Endothelial cell of umbilical vein (primary cell): ENCODE measurements at regions not wholly inside any gene's neighbourhood (a gene's known extent, or its start where the extent isn't known, plus 50 kb on each side); places are given as distances from the start of the nearest gene placed in this dataset.

Experiments used
- BruUV-seq: library from RNA; stranded (reverse); fragments of 400-500 nt; replicated peaks from 2 replicates; lab custom pipeline; 2021; lab: Mats Ljungman, UMichigan
- CTCF ChIA-PET: fragments of 300-600, 350-600 bp; sonication (Branson Sonifier 250); formaldehyde crosslinking; loops from one replicate; lab custom pipeline; 2021; ENCODE audit warnings: antibody characterized with exemption, inconsistent platforms; lab: Charles Lee
- POLR2A ChIA-PET: fragments of 300-600, 350-600 bp; sonication (Branson Sonifier 250); formaldehyde crosslinking; loops from one replicate; lab custom pipeline; 2021; ENCODE audit warnings: antibody characterized with exemption, inconsistent platforms; lab: Charles Lee
- DNase-seq: peaks from one replicate; pipeline ENCODE4 v3.0.0-alpha.2; 2011; ENCODE audit warnings: low read depth, low spot score
- FAIRE-seq: peaks from 2 replicates; lab custom pipeline; 2011; peaks lifted over from hg19 to GRCh38; lab: Jason Lieb, UNC
- H2AFZ ChIP-seq: 2 replicates; pipeline ENCODE4 v1.6.0; 2012; ENCODE audit warnings: low read depth, low read length, control low read depth, inconsistent platforms
- H3K27ac ChIP-seq: 2 replicates; pipeline ENCODE4 v1.5.1; 2011; ENCODE audit warnings: low read depth, mild to moderate bottlenecking, control low read depth, low read length, moderate library complexity; ENCODE audit not compliant: insufficient read depth
- H3K27me3 ChIP-seq, 2 experiments: 2 replicates each; pipeline versions ENCODE4 v1.6.0 to v1.6.1; 2011; ENCODE audit warnings: low read length in 2 of 2, mixed read lengths in 1 of 2; ENCODE audit not compliant: control insufficient read depth in 2 of 2, insufficient read depth in 2 of 2
- H3K36me3 ChIP-seq, 2 experiments: 2 replicates in 1 of 2; 3 replicates in 1 of 2; pipeline ENCODE4 v1.5.1; 2011; ENCODE audit warnings: low read length in 2 of 2, mild to moderate bottlenecking in 1 of 2, moderate library complexity in 1 of 2; ENCODE audit not compliant: control insufficient read depth in 2 of 2, insufficient read depth in 2 of 2; ENCODE audit errors: extremely low read depth in 1 of 2
- H3K4me1 ChIP-seq: 3 replicates; pipeline ENCODE4 v1.5.1; 2011; ENCODE audit warnings: mild to moderate bottlenecking, low read length; ENCODE audit not compliant: control insufficient read depth, insufficient read depth; ENCODE audit errors: extremely low read depth
- H3K4me2 ChIP-seq: 2 replicates; pipeline ENCODE4 v1.6.1; 2011; ENCODE audit warnings: low read length, control low read depth, mixed read lengths; ENCODE audit not compliant: insufficient read depth
- H3K4me3 ChIP-seq, 3 experiments: fragments of 200-600 bp in 1 of 3; sonication (generic), shearing (Covaris generic) in 1 of 3; replicated peaks in 1 of 3; 2 replicates each; pipeline ENCODE4 v1.5.1; 2011 to 2016; ENCODE audit warnings: control low read depth in 3 of 3, low read length in 3 of 3, mild to moderate bottlenecking in 2 of 3, inconsistent platforms in 1 of 3, low read depth in 1 of 3, moderate library complexity in 1 of 3; ENCODE audit not compliant: insufficient read depth in 1 of 3
- H3K79me2 ChIP-seq: 2 replicates; pipeline ENCODE4 v1.6.0; 2012; ENCODE audit warnings: low read length, inconsistent platforms; ENCODE audit not compliant: control insufficient read depth, insufficient read depth
- H3K9ac ChIP-seq: replicated peaks from 2 replicates; pipeline ENCODE3; 2011; ENCODE audit warnings: low read length, control low read depth; ENCODE audit not compliant: insufficient read depth; ENCODE audit errors: extremely low read depth
- H3K9me1 ChIP-seq: replicated peaks from 3 replicates; pipeline ENCODE4 v1.6.0; 2011; ENCODE audit warnings: mild to moderate bottlenecking, low read length; ENCODE audit not compliant: control insufficient read depth, insufficient read depth; ENCODE audit errors: extremely low read depth
- H3K9me3 ChIP-seq: replicated peaks from 2 replicates; pipeline ENCODE4 v1.5.1; 2012; ENCODE audit warnings: low read length, inconsistent platforms; ENCODE audit not compliant: control insufficient read depth, insufficient read depth
- H4K20me1 ChIP-seq: replicated peaks from 2 replicates; pipeline ENCODE3; 2011; ENCODE audit warnings: mild to moderate bottlenecking, low read length; ENCODE audit not compliant: control insufficient read depth, insufficient read depth; ENCODE audit errors: extremely low read depth
- EZH2 ChIP-seq: IDR thresholded peaks from 2 replicates; pipeline ENCODE4 v1.6.1; 2012; ENCODE audit warnings: borderline replicate concordance, low read depth, mild to moderate bottlenecking, moderate library complexity, low read length, inconsistent platforms; ENCODE audit not compliant: severe bottlenecking
- FOS ChIP-seq: IDR thresholded peaks from 2 replicates; pipeline ENCODE4 v1.6.1; 2011; ENCODE audit warnings: mild to moderate bottlenecking, low read length, moderate library complexity, borderline replicate concordance; ENCODE audit not compliant: insufficient read depth
- GATA2 ChIP-seq: IDR thresholded peaks from 2 replicates; pipeline ENCODE4 v1.7.0; 2011; ENCODE audit warnings: low read depth, mild to moderate bottlenecking, moderate library complexity, mixed read lengths, low read length; ENCODE audit not compliant: insufficient read length, insufficient read depth
- JUN ChIP-seq: IDR thresholded peaks from 2 replicates; pipeline ENCODE4 v1.6.1; 2011; ENCODE audit warnings: borderline replicate concordance, low read depth; ENCODE audit not compliant: insufficient read length, insufficient read depth
- MAX ChIP-seq: IDR thresholded peaks from 2 replicates; pipeline ENCODE4 v1.6.1; 2011; ENCODE audit not compliant: insufficient read depth, insufficient read length
- MYC ChIP-seq: IDR thresholded peaks from one replicate; pipeline ENCODE4 v1.6.1; 2011; ENCODE audit warnings: mild to moderate bottlenecking, low read depth, low read length
- POLR2A ChIP-seq: IDR thresholded peaks from 2 replicates; pipeline ENCODE4 v1.6.1; 2012; ENCODE audit warnings: low read depth, mild to moderate bottlenecking, control low read depth, low read length
- POLR2AphosphoS5 ChIP-seq: IDR thresholded peaks from 2 replicates; pipeline ENCODE4 v1.6.1; 2012; ENCODE audit warnings: low read depth, mild to moderate bottlenecking, control low read depth, low read length, moderate library complexity; ENCODE audit not compliant: insufficient read depth
- dilution Hi-C: fragments of 300-500 bp; cut with MboI; formaldehyde crosslinking; loops from one replicate; pipeline ENCODE4 v1.15.0; 2019; ENCODE audit warnings: low sequenced_read_pairs; ENCODE audit not compliant: extremely low pct_ligation_motif_present
- intact Hi-C: fragments of 100-400 bp; cut with micrococcal nuclease; formaldehyde crosslinking; loops from one replicate; pipeline ENCODE4 v1.10.0; 2022
- TF ChIP-seq, protein P1 (sequence below), 2 donors: IDR thresholded peaks; 1 replicate in 1 of 2; 2 replicates in 1 of 2; pipeline ENCODE4 v1.5.1; 2011; ENCODE audit warnings: low read length in 2 of 2, mild to moderate bottlenecking in 2 of 2, moderate library complexity in 2 of 2, control low read depth in 1 of 2, inconsistent platforms in 1 of 2, low read depth in 1 of 2; ENCODE audit not compliant: insufficient read depth in 1 of 2; ENCODE audit errors: extremely low read depth in 1 of 2

DNA sequence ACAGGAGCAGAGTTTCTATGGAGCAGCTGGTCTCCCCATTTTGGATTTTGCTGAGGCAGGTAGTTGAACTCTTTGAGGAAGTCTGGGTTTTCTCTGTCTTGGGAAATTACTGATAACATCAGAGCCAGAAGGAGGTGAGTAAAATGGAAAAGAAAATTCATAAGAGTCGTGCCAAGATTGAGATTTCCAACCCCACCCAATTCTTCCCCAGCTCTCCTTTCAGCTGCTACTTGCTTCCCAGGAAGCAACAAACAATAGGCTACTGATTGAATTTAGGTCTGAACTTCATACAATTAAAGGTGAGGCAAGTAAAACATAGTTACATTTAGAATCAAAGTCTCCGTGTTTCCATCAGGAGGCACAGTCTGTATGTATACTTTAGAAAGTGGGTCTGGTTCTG lies 54.6 kb upstream of the EOLA2 start:
- Histone ChIP-seq H3K9me1 (no peaks in the 10 kb centered on the region), H2AFZ (no peak overlapping the region), H3K9me3 (no peaks in the 10 kb centered on the region), H3K4me1 (no peaks in the 10 kb centered on the region), H3K27ac (no peak overlapping the region), H3K4me2 (peak overlapping the region; percentile 1), H3K9ac (no peak overlapping the region), H3K79me2 (no peaks in the 10 kb centered on the region), H3K36me3 (no peaks in the 10 kb centered on the region), H4K20me1 (no peaks in the 10 kb centered on the region), H3K4me3 (no peak overlapping the region), H3K27me3 (no peaks in the 10 kb centered on the region)
- no peak for TF ChIP-seq POLR2A
- TF ChIP-seq, protein P1, sequence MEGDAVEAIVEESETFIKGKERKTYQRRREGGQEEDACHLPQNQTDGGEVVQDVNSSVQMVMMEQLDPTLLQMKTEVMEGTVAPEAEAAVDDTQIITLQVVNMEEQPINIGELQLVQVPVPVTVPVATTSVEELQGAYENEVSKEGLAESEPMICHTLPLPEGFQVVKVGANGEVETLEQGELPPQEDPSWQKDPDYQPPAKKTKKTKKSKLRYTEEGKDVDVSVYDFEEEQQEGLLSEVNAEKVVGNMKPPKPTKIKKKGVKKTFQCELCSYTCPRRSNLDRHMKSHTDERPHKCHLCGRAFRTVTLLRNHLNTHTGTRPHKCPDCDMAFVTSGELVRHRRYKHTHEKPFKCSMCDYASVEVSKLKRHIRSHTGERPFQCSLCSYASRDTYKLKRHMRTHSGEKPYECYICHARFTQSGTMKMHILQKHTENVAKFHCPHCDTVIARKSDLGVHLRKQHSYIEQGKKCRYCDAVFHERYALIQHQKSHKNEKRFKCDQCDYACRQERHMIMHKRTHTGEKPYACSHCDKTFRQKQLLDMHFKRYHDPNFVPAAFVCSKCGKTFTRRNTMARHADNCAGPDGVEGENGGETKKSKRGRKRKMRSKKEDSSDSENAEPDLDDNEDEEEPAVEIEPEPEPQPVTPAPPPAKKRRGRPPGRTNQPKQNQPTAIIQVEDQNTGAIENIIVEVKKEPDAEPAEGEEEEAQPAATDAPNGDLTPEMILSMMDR (IDR thresholded peaks at IDR 0.05; ENCODE audit: extremely low read depth in 1 of 2, insufficient read depth in 1 of 2, low read depth in 1 of 2, low read length in 2 of 2), result no peak
- TF ChIP-seq GATA2, result no peak
- TF ChIP-seq POLR2AphosphoS5, result no peak
- TF ChIP-seq EZH2, result no peak
- no peak for TF ChIP-seq MAX
- no peak for TF ChIP-seq MYC
- TF ChIP-seq JUN, result no peak
- no peak for TF ChIP-seq FOS
- ChIA-PET POLR2A (no interaction called here), CTCF (no interaction called here)
- dilution Hi-C loops, result no loop called here
- no TSS peak for BruUV-seq
- DNase-seq, result peak; percentile 42
- intact Hi-C loops, result no loop called here
- peak; percentile 75 for FAIRE-seq
